SK-N-SH (cell line): ENCODE measurements at regions not wholly inside any gene's neighbourhood (a gene's known extent, or its start where the extent isn't known, plus 50 kb on each side); places are given as distances from the start of the nearest gene placed in this dataset.
"Not testable (repeated sequence)": the region's sequence is repeated elsewhere in the genome, so short reads cannot be mapped to it uniquely, and the experiment has no call there.

Experiments used
- CTCF ChIA-PET: fragments of 300-600, 350-600 bp; formaldehyde crosslinking; extraction: SDS; loops from one replicate; lab custom pipeline; 2021; lab: Yijun Ruan, JAX
- POLR2A ChIA-PET: fragments of 350-600 bp; sonication (Branson Sonifier 250); formaldehyde crosslinking; extraction: SDS; loops from one replicate; lab custom pipeline; 2020; ENCODE audit warnings: antibody characterized with exemption, inconsistent platforms; lab: Yijun Ruan, JAX
- DNase-seq: peaks from one replicate; pipeline ENCODE4 v3.0.0; 2012
- H2AFZ ChIP-seq: fragments of 200-600 bp; sonication (generic); 2 replicates; pipeline ENCODE4 v1.8.1; 2016; ENCODE audit warnings: antibody characterized with exemption, mild to moderate bottlenecking, low read depth
- H3F3A ChIP-seq: fragments of 200-600 bp; sonication (generic); replicated peaks from 2 replicates; pipeline ENCODE3; 2016; ENCODE audit warnings: antibody characterized with exemption, mild to moderate bottlenecking; ENCODE audit not compliant: insufficient read depth
- H3K27ac ChIP-seq, 2 experiments: fragments of 200-500 bp in 1 of 2; fragments of 200-600 bp in 1 of 2; sonication (Bioruptor generic) in 1 of 2; sonication (generic), shearing (Covaris generic) in 1 of 2; 2 replicates each; pipeline versions ENCODE4 v1.5.1 to v1.6.1; 2014 to 2016; ENCODE audit warnings: low read depth in 2 of 2, inconsistent platforms in 1 of 2, low read length in 1 of 2, mild to moderate bottlenecking in 1 of 2, mixed read lengths in 1 of 2
- H3K27me3 ChIP-seq: fragments of 200-600 bp; sonication (generic), shearing (Covaris generic); 2 replicates; pipeline ENCODE4 v1.6.1; 2016; ENCODE audit warnings: mixed run types; ENCODE audit not compliant: insufficient read depth
- H3K36me3 ChIP-seq, 2 experiments: fragments of 200-500 bp in 1 of 2; fragments of 200-600 bp in 1 of 2; sonication (Bioruptor generic) in 1 of 2; sonication (generic) in 1 of 2; replicated peaks in 1 of 2; 2 replicates each; pipeline versions ENCODE3 to v1.5.1; 2014 to 2016; ENCODE audit warnings: low read length in 1 of 2, mild to moderate bottlenecking in 1 of 2; ENCODE audit not compliant: insufficient read depth in 2 of 2, control insufficient read depth in 1 of 2
- H3K4me1 ChIP-seq, 2 experiments: fragments of 200-500 bp in 1 of 2; fragments of 200-600 bp in 1 of 2; sonication (Bioruptor generic) in 1 of 2; sonication (generic), shearing (Covaris generic) in 1 of 2; 2 replicates each; pipeline versions ENCODE4 v1.5.1 to v1.6.1; 2014 to 2016; ENCODE audit warnings: low read depth in 1 of 2, low read length in 1 of 2, mixed run types in 1 of 2; ENCODE audit not compliant: insufficient read depth in 2 of 2, control insufficient read depth in 1 of 2
- H3K4me2 ChIP-seq: fragments of 200-600 bp; sonication (generic), shearing (Covaris generic); 2 replicates; pipeline ENCODE4 v1.6.1; 2017; ENCODE audit warnings: mixed run types
- H3K4me3 ChIP-seq, 2 experiments: fragments of 200-500 bp in 1 of 2; fragments of 200-600 bp in 1 of 2; sonication (Bioruptor generic) in 1 of 2; sonication (generic), shearing (Covaris generic) in 1 of 2; 2 replicates each; pipeline versions ENCODE4 v1.5.1 to v1.8.1; 2014 to 2016; ENCODE audit warnings: low read depth in 2 of 2, inconsistent platforms in 1 of 2, low read length in 1 of 2, mild to moderate bottlenecking in 1 of 2, mixed read lengths in 1 of 2, moderate library complexity in 1 of 2
- H3K79me2 ChIP-seq: fragments of 200-600 bp; sonication (generic); 2 replicates; pipeline ENCODE4 v1.8.1; 2017; ENCODE audit warnings: mild to moderate bottlenecking; ENCODE audit not compliant: insufficient read depth
- H3K9ac ChIP-seq: fragments of 200-600 bp; sonication (generic); 2 replicates; pipeline ENCODE4 v1.6.1; 2017; ENCODE audit warnings: mixed run types
- H3K9me2 ChIP-seq: fragments of 200-600 bp; sonication (generic); 2 replicates; pipeline ENCODE4 v1.6.1; 2017; ENCODE audit warnings: mixed run types
- H3K9me3 ChIP-seq: fragments of 200-600 bp; sonication (generic); 2 replicates; pipeline ENCODE4 v1.6.1; 2017; ENCODE audit warnings: mixed run types, mild to moderate bottlenecking, moderate library complexity
- H4K20me1 ChIP-seq: fragments of 200-600 bp; sonication (generic); 2 replicates; pipeline ENCODE4 v1.6.1; 2017; ENCODE audit warnings: mild to moderate bottlenecking, mixed run types; ENCODE audit not compliant: insufficient read depth
- CHD2 ChIP-seq: fragments of 150-350 bp; IDR thresholded peaks from 2 replicates; pipeline ENCODE4 v1.6.1; 2018; ENCODE audit warnings: low read length; ENCODE audit not compliant: partially characterized antibody
- ELF1 ChIP-seq: IDR thresholded peaks from 2 replicates; pipeline ENCODE4 v1.4.0; 2012
- EP300 ChIP-seq, 2 experiments: IDR thresholded peaks; 2 replicates each; pipeline versions ENCODE4 v1.4.0 to v1.6.1; 2012; ENCODE audit warnings: borderline replicate concordance in 1 of 2, low read depth in 1 of 2, low read length in 1 of 2
- FOSL2 ChIP-seq: IDR thresholded peaks from 2 replicates; pipeline ENCODE4 v1.4.0; 2012; ENCODE audit warnings: low read depth, mild to moderate bottlenecking, moderate library complexity, borderline replicate concordance
- FOXJ3 ChIP-seq: sonication (generic); formaldehyde crosslinking; IDR thresholded peaks from 2 replicates; pipeline ENCODE4 v1.5.1; 2020; ENCODE audit warnings: mild to moderate bottlenecking, missing genetic modification reagents
- JUND ChIP-seq: IDR thresholded peaks from 2 replicates; pipeline ENCODE4 v1.4.0; 2012
- MXI1 ChIP-seq: IDR thresholded peaks from 2 replicates; pipeline ENCODE4 v1.6.1; 2012; ENCODE audit warnings: mild to moderate bottlenecking, low read depth, low read length, improper control_type of control experiment
- PBX3 ChIP-seq: IDR thresholded peaks from 2 replicates; pipeline ENCODE4; 2012
- POLR2AphosphoS5 ChIP-seq: IDR thresholded peaks from 2 replicates; pipeline ENCODE4 v1.6.1; 2012; ENCODE audit warnings: low read depth, low read length
- RAD21 ChIP-seq: IDR thresholded peaks from 2 replicates; pipeline ENCODE4 v1.6.1; 2012; ENCODE audit warnings: mild to moderate bottlenecking, low read length
- SIN3A ChIP-seq: IDR thresholded peaks from 2 replicates; pipeline ENCODE4 v1.6.1; 2012; ENCODE audit warnings: low read depth, mild to moderate bottlenecking, low read length, moderate library complexity, borderline replicate concordance
- TAF1 ChIP-seq: IDR thresholded peaks from 2 replicates; pipeline ENCODE4 v1.6.1; 2012; ENCODE audit warnings: low read depth, mild to moderate bottlenecking, low read length, moderate library complexity, borderline replicate concordance
- TEAD4 ChIP-seq: IDR thresholded peaks from 2 replicates; pipeline ENCODE4 v1.4.0; 2012; ENCODE audit warnings: mild to moderate bottlenecking, borderline replicate concordance; ENCODE audit not compliant: insufficient read depth
- USF1 ChIP-seq: IDR thresholded peaks from 2 replicates; pipeline ENCODE4 v1.4.0; 2012; ENCODE audit warnings: low read depth, borderline replicate concordance
- YY1 ChIP-seq: IDR thresholded peaks from 2 replicates; pipeline ENCODE4 v1.4.0; 2012; ENCODE audit warnings: low read depth, mild to moderate bottlenecking
- WGBS: methylation state at CpG from one replicate; pipeline ENCODE4 v1.1.6; 2017; ENCODE audit warnings: low lambda C conversion rate; 5-methylcytosine and 5-hydroxymethylcytosine counted together
- TF ChIP-seq, protein P1 (sequence below): fragments of 200-600 bp; sonication (generic); IDR thresholded peaks from 2 replicates; pipeline ENCODE4 v1.6.1; 2017; ENCODE audit warnings: antibody characterized with exemption, mild to moderate bottlenecking, moderate library complexity
- TF ChIP-seq, protein P2 (sequence below): IDR thresholded peaks from 2 replicates; pipeline ENCODE4 v1.4.0; 2012; ENCODE audit warnings: low read depth
- TF ChIP-seq, protein P3 (sequence below): IDR thresholded peaks from 2 replicates; pipeline ENCODE4 v1.4.0; 2012; ENCODE audit warnings: low read depth, borderline replicate concordance

- Histone ChIP-seq H3K9ac (no peak overlapping the region), H3K36me3 (no peaks in the 10 kb centered on the region), H3K79me2 (no peaks in the 10 kb centered on the region), H3K27ac (no peak overlapping the region), H4K20me1 (no peaks in the 10 kb centered on the region), H3K27me3 (no peaks in the 10 kb centered on the region), H3K4me2 (no peak overlapping the region), H3F3A (no peaks in the 10 kb centered on the region), H3K9me2 (no peaks in the 10 kb centered on the region), H3K4me3 (no peak overlapping the region), H3K9me3 (no peaks in the 10 kb centered on the region; the same call in 1 of the 2 replicates), H2AFZ (no peak overlapping the region), H3K4me1 (no peaks in the 10 kb centered on the region)
- CTCF ChIA-PET: interaction anchor here (1.7 kb wide), 1 partner anchor 12 kb away, joined by 4 read pairs; no protein-coding TSS in a partner anchor
- DNase-seq: no peak
- 23% methylated on average over 6 of the region's 6 CpGs for WGBS
- TF ChIP-seq RAD21: no peak
- no peak for TF ChIP-seq JUND
- TF ChIP-seq, protein P1, sequence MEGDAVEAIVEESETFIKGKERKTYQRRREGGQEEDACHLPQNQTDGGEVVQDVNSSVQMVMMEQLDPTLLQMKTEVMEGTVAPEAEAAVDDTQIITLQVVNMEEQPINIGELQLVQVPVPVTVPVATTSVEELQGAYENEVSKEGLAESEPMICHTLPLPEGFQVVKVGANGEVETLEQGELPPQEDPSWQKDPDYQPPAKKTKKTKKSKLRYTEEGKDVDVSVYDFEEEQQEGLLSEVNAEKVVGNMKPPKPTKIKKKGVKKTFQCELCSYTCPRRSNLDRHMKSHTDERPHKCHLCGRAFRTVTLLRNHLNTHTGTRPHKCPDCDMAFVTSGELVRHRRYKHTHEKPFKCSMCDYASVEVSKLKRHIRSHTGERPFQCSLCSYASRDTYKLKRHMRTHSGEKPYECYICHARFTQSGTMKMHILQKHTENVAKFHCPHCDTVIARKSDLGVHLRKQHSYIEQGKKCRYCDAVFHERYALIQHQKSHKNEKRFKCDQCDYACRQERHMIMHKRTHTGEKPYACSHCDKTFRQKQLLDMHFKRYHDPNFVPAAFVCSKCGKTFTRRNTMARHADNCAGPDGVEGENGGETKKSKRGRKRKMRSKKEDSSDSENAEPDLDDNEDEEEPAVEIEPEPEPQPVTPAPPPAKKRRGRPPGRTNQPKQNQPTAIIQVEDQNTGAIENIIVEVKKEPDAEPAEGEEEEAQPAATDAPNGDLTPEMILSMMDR: no peak
- TF ChIP-seq POLR2AphosphoS5: no peak
- no peak for TF ChIP-seq PBX3
- POLR2A ChIA-PET: no interaction called here
Measured at GRCh38 chr7:52340067-52340466, 695.4 kb upstream of the POM121L12 start.

DNA sequence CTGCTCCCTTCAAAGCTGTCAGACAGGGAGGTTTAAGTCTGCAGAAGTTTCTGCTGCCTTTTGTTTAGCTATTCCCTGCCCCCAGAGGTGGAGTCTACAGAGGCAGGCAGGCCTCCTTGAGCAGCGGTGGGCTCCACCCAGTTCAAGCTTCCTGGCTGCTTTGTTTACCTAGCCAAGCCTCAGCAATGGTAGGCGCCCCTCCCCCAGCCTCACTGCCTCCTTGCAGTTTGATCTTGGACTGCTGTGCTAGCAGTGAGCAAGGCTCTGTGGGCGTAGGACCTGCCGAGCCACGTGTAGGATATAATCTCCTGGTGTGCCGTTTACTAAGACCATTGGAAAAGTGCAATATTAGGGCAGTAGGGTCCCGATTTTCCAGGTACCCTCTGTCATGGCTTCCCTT is 707.1 kb upstream of the POM121L12 start:
- H3F3A ChIP-seq, H3K27ac ChIP-seq, DNase-seq, H4K20me1 ChIP-seq, H3K9ac ChIP-seq, H3K36me3 ChIP-seq, CTCF ChIA-PET, H3K9me2 ChIP-seq, H2AFZ ChIP-seq, H3K4me1 ChIP-seq, H3K27me3 ChIP-seq, H3K9me3 ChIP-seq, POLR2A ChIA-PET, H3K4me2 ChIP-seq, H3K79me2 ChIP-seq, H3K4me3 ChIP-seq: not testable (repeated sequence)
- 21% methylated on average over 6 of the region's 7 CpGs for WGBS

DNA sequence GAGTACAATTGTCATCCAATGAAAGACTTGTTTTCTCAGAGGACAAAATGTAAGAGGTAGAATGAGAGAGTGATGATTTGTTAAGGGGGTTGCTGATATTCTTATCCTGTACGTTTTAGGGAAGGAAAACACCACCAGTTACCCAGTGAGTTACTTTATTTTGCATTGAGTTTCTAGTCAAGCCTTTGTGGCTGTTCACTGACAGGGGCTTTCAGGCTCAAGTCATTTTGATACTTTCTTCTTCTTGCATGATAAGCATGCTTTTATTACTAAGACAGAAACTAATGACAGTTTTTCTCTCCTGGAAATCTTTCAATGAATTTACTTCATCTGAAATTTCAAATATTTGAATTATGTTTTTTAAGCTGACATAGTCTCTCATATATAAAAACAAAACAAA is 710.2 kb upstream of the POM121L12 start:
- Histone ChIP-seq H2AFZ (no peak overlapping the region), H3K4me2 (no peak overlapping the region), H4K20me1 (no peaks in the 10 kb centered on the region), H3K4me1 (no peaks in the 10 kb centered on the region), H3K36me3 (no peaks in the 10 kb centered on the region), H3K4me3 (no peak overlapping the region), H3K79me2 (no peaks in the 10 kb centered on the region), H3K27me3 (no peaks in the 10 kb centered on the region), H3F3A (no peaks in the 10 kb centered on the region), H3K9me2 (no peaks in the 10 kb centered on the region; the same call in 1 of the 2 replicates), H3K9me3 (peaks cover 5% of the 10 kb centered on the region; the same call in 1 of the 2 replicates), H3K27ac (no peak overlapping the region), H3K9ac (no peak overlapping the region)
- no peak for DNase-seq
- ChIA-PET POLR2A (no interaction called here), CTCF (interaction anchor here (0.7 kb wide), 1 partner anchor 113 kb away, joined by 3 read pairs; no protein-coding TSS in a partner anchor)
- 0% methylated on average over 1 of the region's 1 CpG for WGBS
- TF ChIP-seq USF1 (no peak), YY1 (no peak), CHD2 (no peak), ELF1 (no peak), JUND (no peak), TAF1 (no peak), EP300 (IDR thresholded peaks at IDR 0.05; ENCODE audit: borderline replicate concordance in 1 of 2, low read depth in 1 of 2, low read length in 1 of 2) (no peak), MXI1 (no peak), FOSL2 (no peak), SIN3A (no peak), TEAD4 (no peak), FOXJ3 (no peak)
- TF ChIP-seq, protein P2, sequence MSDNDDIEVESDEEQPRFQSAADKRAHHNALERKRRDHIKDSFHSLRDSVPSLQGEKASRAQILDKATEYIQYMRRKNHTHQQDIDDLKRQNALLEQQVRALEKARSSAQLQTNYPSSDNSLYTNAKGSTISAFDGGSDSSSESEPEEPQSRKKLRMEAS: no peak
- TF ChIP-seq, protein P3, sequence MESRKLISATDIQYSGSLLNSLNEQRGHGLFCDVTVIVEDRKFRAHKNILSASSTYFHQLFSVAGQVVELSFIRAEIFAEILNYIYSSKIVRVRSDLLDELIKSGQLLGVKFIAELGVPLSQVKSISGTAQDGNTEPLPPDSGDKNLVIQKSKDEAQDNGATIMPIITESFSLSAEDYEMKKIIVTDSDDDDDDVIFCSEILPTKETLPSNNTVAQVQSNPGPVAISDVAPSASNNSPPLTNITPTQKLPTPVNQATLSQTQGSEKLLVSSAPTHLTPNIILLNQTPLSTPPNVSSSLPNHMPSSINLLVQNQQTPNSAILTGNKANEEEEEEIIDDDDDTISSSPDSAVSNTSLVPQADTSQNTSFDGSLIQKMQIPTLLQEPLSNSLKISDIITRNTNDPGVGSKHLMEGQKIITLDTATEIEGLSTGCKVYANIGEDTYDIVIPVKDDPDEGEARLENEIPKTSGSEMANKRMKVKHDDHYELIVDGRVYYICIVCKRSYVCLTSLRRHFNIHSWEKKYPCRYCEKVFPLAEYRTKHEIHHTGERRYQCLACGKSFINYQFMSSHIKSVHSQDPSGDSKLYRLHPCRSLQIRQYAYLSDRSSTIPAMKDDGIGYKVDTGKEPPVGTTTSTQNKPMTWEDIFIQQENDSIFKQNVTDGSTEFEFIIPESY: no peak
